ENCODE measurements at regions not wholly inside any gene's neighbourhood (a gene's known extent, or its start where the extent isn't known, plus 50 kb on each side); places are given as distances from the start of the nearest gene placed in this dataset.

DNA sequence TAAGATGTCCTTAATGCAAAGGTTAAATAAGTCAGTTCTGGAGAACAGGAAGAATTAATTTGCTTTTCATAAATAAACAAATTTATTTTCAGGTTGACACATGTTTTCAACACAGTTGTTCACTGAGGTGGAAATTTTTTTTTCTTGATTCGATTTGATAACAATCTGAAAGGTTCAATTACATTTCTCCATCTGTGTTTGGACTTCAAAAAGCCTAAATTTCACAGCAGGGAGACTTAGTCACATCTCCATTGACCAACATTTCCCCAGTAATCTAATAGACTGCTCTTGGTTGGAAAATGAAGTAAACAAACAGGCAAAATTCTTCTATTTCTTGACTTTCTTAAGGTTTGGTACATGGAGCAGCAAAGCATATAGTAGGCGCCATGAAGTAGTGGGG is 134.9 kb upstream of the CPNE8 start:
- H3K4me3 ChIP-seq (ENCODE audit: low read depth, low read length), result no peak overlapping the region
- TF ChIP-seq, protein P1, sequence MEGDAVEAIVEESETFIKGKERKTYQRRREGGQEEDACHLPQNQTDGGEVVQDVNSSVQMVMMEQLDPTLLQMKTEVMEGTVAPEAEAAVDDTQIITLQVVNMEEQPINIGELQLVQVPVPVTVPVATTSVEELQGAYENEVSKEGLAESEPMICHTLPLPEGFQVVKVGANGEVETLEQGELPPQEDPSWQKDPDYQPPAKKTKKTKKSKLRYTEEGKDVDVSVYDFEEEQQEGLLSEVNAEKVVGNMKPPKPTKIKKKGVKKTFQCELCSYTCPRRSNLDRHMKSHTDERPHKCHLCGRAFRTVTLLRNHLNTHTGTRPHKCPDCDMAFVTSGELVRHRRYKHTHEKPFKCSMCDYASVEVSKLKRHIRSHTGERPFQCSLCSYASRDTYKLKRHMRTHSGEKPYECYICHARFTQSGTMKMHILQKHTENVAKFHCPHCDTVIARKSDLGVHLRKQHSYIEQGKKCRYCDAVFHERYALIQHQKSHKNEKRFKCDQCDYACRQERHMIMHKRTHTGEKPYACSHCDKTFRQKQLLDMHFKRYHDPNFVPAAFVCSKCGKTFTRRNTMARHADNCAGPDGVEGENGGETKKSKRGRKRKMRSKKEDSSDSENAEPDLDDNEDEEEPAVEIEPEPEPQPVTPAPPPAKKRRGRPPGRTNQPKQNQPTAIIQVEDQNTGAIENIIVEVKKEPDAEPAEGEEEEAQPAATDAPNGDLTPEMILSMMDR (IDR thresholded peaks at IDR 0.05; ENCODE audit: insufficient read depth, low read depth, low read length, missing control alignments), result no peak
- no peak for DNase-seq (ENCODE audit: low read depth)

- no peak for DNase-seq (ENCODE audit: low read depth)
Measured at GRCh38 chr12:39037115-39037514, 131.7 kb upstream of the CPNE8 start.

GRCh38 chr12:39036105-39036504 is 130.7 kb upstream of the CPNE8 start:
- H3K4me3 ChIP-seq (ENCODE audit: low read depth, low read length), result no peak overlapping the region
- TF ChIP-seq, protein P1 (IDR thresholded peaks at IDR 0.05; ENCODE audit: insufficient read depth, low read depth, low read length, missing control alignments), result no peak
- no peak for DNase-seq (ENCODE audit: low read depth)

More at GRCh38 chr12:39037115-39037514, 131.7 kb upstream of the CPNE8 start:
- no peak overlapping the region for H3K4me3 ChIP-seq (ENCODE audit: low read depth, low read length)
- TF ChIP-seq, protein P1 (IDR thresholded peaks at IDR 0.05; ENCODE audit: insufficient read depth, low read depth, low read length, missing control alignments), result no peak

- H3K4me3 ChIP-seq (ENCODE audit: low read depth, low read length), result no peak overlapping the region
- DNase-seq (ENCODE audit: low read depth), result no peak
Measured at GRCh38 chr12:39033782-39034181, 128.4 kb upstream of the CPNE8 start.

DNA sequence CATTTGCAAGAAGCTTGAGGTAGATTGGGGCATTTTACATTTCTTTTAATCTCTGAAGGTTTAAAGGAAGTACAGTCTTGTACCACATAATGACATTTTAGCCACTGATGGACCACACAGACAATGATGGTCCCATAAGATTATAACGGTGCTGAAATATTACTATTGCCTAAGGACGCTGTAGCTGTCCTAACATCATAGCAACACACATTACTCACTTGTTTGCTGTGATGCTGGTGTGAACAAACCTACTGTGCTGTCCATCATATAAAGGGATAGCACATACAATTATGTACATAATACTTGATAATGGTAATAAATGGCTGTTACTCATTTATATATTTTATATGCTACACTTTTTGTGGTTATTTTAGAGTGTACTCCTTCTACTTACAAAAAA is 127.1 kb upstream of the CPNE8 start:
- H3K4me3 ChIP-seq (ENCODE audit: low read depth, low read length), result no peak overlapping the region
- DNase-seq (ENCODE audit: low read depth), result no peak
- TF ChIP-seq, protein P1 (IDR thresholded peaks at IDR 0.05; ENCODE audit: insufficient read depth, low read depth, low read length, missing control alignments), result no peak

More at GRCh38 chr12:39033782-39034181, 128.4 kb upstream of the CPNE8 start:
- TF ChIP-seq, protein P1 (IDR thresholded peaks at IDR 0.05; ENCODE audit: insufficient read depth, low read depth, low read length, missing control alignments), result no peak

DNA sequence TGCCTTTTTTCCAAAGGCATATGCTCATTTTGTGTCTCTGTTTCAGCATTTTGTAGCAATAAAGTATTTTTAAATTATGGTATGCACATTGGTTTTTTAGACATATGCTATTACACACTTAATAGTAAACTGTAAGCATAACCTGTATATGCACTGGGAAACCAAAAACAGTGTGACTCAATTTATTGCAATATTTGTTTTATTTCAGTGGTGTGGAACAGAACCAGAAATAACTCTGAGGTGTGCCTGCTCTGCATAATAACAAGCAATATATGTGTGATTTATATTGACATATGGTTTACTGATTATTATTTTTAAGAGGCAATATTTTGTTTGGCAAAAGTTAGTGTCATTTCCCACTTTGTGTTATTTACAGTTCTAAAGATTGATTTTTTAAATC is 126.6 kb upstream of the CPNE8 start:
- DNase-seq (ENCODE audit: low read depth), result no peak
- no peak overlapping the region for H3K4me3 ChIP-seq (ENCODE audit: low read depth, low read length)
- TF ChIP-seq, protein P1 (IDR thresholded peaks at IDR 0.05; ENCODE audit: insufficient read depth, low read depth, low read length, missing control alignments), result no peak

DNA sequence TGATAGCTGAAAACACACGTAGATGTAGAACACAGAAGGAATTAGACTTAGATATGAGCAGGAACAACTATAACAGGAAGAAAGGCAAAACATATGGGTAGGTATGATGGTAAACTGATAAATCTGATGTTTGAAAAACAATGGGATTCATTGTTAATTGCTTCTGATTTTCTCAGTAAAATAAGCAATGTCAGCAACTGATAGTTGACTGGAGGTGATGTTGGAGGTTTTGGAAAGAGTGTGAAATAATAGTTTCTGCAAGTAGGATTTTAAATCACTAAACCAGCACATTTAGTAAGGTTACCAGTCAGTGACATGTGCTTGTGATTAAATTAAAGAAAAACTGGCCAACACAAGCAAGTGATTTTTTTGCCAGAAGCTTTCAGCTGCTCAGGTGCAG is 123.0 kb upstream of the CPNE8 start:
- DNase-seq (ENCODE audit: low read depth), result no peak
- TF ChIP-seq, protein P1 (IDR thresholded peaks at IDR 0.05; ENCODE audit: insufficient read depth, low read depth, low read length, missing control alignments), result no peak
- H3K4me3 ChIP-seq (ENCODE audit: low read depth, low read length), result no peak overlapping the region

Measured in GM12865 (cell line).